ENCODE measurements at regions not wholly inside any gene's neighbourhood (a gene's known extent, or its start where the extent isn't known, plus 50 kb on each side); places are given as distances from the start of the nearest gene placed in this dataset.

GRCh38 chr5:105803431-105803830 is 1867.3 kb downstream of the EFNA5 start:
- no peaks in the 10 kb centered on the region for H3K9me3 ChIP-seq (replicated peaks; ENCODE audit: low read length)
- no peaks in the 10 kb centered on the region for H3K27me3 ChIP-seq (ENCODE audit: control insufficient read depth, insufficient read depth, low read length)
- no peaks in the 10 kb centered on the region for H3K4me1 ChIP-seq (ENCODE audit: control insufficient read depth, insufficient read depth, low read length)
- H3K4me2 ChIP-seq (ENCODE audit: low read length), result no peak overlapping the region
- H3K4me3 ChIP-seq (ENCODE audit: low read length), result no peak overlapping the region
- no peak overlapping the region for H3K9ac ChIP-seq (ENCODE audit: low read depth, low read length)
- no peaks in the 10 kb centered on the region for H3K36me3 ChIP-seq (ENCODE audit: insufficient read depth, low read length)

GRCh38 chr5:105794578-105794977 is 1876.2 kb downstream of the EFNA5 start:
- Histone ChIP-seq H3K27me3 (ENCODE audit: control insufficient read depth, insufficient read depth, low read length) (no peaks in the 10 kb centered on the region), H3K36me3 (ENCODE audit: insufficient read depth, low read length) (no peaks in the 10 kb centered on the region), H3K9ac (ENCODE audit: low read depth, low read length) (no peak overlapping the region), H3K4me1 (ENCODE audit: control insufficient read depth, insufficient read depth, low read length) (no peaks in the 10 kb centered on the region), H3K4me2 (ENCODE audit: low read length) (no peak overlapping the region), H3K4me3 (ENCODE audit: low read length) (no peak overlapping the region), H3K9me3 (replicated peaks; ENCODE audit: low read length) (no peaks in the 10 kb centered on the region)

DNA sequence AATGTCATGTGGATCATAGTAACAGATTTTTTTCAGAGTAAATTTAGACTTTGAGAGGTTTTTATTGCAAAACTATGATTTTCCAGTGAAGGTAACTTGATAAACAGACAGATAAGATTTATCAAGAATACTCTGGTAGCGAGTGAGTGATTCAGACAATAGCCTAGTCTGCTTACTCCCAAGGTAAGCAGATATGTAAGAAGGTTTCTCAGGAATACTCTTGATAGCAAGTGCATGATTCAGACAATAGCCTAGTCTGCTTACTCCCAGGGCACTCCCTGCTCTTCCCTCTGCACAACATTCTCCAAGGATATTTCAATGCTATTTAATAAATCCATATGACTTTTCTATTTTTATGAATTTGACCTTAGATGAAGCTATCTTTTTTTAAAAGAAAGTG is 1881.5 kb downstream of the EFNA5 start:
- Histone ChIP-seq H3K4me3 (ENCODE audit: low read length) (no peak overlapping the region), H3K9me3 (replicated peaks; ENCODE audit: low read length) (no peaks in the 10 kb centered on the region), H3K27me3 (ENCODE audit: control insufficient read depth, insufficient read depth, low read length) (no peaks in the 10 kb centered on the region), H3K4me1 (ENCODE audit: control insufficient read depth, insufficient read depth, low read length) (no peaks in the 10 kb centered on the region), H3K4me2 (ENCODE audit: low read length) (no peak overlapping the region), H3K9ac (ENCODE audit: low read depth, low read length) (no peak overlapping the region), H3K36me3 (ENCODE audit: insufficient read depth, low read length) (no peaks in the 10 kb centered on the region)

DNA sequence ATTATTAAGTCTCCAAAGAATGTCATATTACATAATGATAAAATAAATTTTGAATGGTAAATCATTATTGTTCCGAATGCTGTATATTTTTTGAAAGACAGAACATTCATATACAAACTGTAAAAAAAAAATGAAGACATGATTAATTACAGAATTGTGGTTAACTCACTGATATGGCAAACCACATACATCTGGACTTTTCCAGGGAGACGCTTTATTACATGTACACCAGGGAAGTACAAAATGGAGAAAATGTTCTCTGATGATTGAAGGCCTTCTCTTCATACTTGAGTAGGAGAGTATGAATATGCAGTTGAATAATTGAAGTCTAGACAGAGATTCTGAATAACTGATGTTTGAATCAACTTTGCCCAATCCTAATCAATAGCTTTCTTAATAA is 1886.9 kb downstream of the EFNA5 start:
- H3K36me3 ChIP-seq (ENCODE audit: insufficient read depth, low read length), result no peaks in the 10 kb centered on the region
- H3K9ac ChIP-seq (ENCODE audit: low read depth, low read length), result no peak overlapping the region
- no peaks in the 10 kb centered on the region for H3K9me3 ChIP-seq (replicated peaks; ENCODE audit: low read length)
- no peaks in the 10 kb centered on the region for H3K27me3 ChIP-seq (ENCODE audit: control insufficient read depth, insufficient read depth, low read length)
- H3K4me3 ChIP-seq (ENCODE audit: low read length), result no peak overlapping the region
- no peaks in the 10 kb centered on the region for H3K4me1 ChIP-seq (ENCODE audit: control insufficient read depth, insufficient read depth, low read length)
- H3K4me2 ChIP-seq (ENCODE audit: low read length), result no peak overlapping the region

- no peak overlapping the region for H3K4me2 ChIP-seq (ENCODE audit: low read length)
- H3K9ac ChIP-seq (ENCODE audit: low read depth, low read length), result no peak overlapping the region
- no peak overlapping the region for H3K4me3 ChIP-seq (ENCODE audit: low read length)
- H3K27me3 ChIP-seq (ENCODE audit: control insufficient read depth, insufficient read depth, low read length), result no peaks in the 10 kb centered on the region
- no peaks in the 10 kb centered on the region for H3K4me1 ChIP-seq (ENCODE audit: control insufficient read depth, insufficient read depth, low read length)
- no peaks in the 10 kb centered on the region for H3K36me3 ChIP-seq (ENCODE audit: insufficient read depth, low read length)
- no peaks in the 10 kb centered on the region for H3K9me3 ChIP-seq (replicated peaks; ENCODE audit: low read length)
These were observed 1888.2 kb downstream of the EFNA5 start for GRCh38 chr5:105782501-105782900.

GRCh38 chr5:105773241-105773640 is 1897.5 kb downstream of the EFNA5 start:
- H3K4me2 ChIP-seq (ENCODE audit: low read length), result no peak overlapping the region
- H3K4me1 ChIP-seq (ENCODE audit: control insufficient read depth, insufficient read depth, low read length), result no peaks in the 10 kb centered on the region
- H3K27me3 ChIP-seq (ENCODE audit: control insufficient read depth, insufficient read depth, low read length), result no peaks in the 10 kb centered on the region
- H3K9ac ChIP-seq (ENCODE audit: low read depth, low read length), result no peak overlapping the region
- no peaks in the 10 kb centered on the region for H3K9me3 ChIP-seq (replicated peaks; ENCODE audit: low read length)
- H3K4me3 ChIP-seq (ENCODE audit: low read length), result no peak overlapping the region
- no peaks in the 10 kb centered on the region for H3K36me3 ChIP-seq (ENCODE audit: insufficient read depth, low read length)

DNA sequence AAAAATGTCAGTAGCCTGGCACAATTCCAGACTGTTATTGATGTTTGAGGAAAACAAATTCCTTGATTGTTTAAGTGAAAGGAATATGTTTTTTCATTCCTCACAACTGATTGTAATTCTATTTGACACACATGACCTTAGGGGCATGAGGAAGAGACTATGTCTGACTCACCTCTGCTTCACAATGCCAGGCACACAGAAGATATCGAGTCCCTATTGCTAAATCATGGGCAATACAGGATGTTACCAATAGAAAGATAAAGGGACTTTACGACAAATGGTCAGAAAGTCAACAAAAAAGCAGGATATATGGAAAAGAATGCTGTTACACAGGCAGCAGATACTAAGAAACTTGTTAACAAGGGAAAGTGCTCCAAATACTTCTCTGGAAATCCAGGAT is 1903.5 kb downstream of the EFNA5 start:
- H3K9me3 ChIP-seq (replicated peaks; ENCODE audit: low read length), result no peaks in the 10 kb centered on the region
- H3K27me3 ChIP-seq (ENCODE audit: control insufficient read depth, insufficient read depth, low read length), result no peaks in the 10 kb centered on the region
- H3K4me3 ChIP-seq (ENCODE audit: low read length), result no peak overlapping the region
- H3K4me2 ChIP-seq (ENCODE audit: low read length), result no peak overlapping the region
- no peak overlapping the region for H3K9ac ChIP-seq (ENCODE audit: low read depth, low read length)
- H3K36me3 ChIP-seq (ENCODE audit: insufficient read depth, low read length), result no peaks in the 10 kb centered on the region
- H3K4me1 ChIP-seq (ENCODE audit: control insufficient read depth, insufficient read depth, low read length), result no peaks in the 10 kb centered on the region

DNA sequence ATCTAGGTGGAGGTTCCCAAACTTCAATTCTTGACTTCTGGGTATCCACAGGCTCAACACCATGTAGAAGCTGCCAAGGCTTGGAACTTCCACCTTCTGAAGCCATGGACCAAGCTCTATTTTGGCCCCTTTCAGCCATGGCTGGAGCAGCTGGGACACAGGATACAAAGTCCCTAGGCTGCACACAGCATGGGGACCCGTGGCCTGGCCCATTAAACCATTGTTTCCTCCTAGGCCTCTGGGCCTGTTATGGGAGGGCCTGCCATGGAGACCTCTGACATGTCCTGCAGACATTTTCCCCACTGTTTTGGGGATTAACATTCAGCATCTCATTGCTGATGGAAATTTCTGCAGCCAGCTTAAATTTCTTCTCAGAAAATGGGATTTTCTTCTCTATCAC is 1908.0 kb downstream of the EFNA5 start:
- Histone ChIP-seq H3K4me2 (ENCODE audit: low read length) (no peak overlapping the region), H3K36me3 (ENCODE audit: insufficient read depth, low read length) (no peaks in the 10 kb centered on the region), H3K9me3 (replicated peaks; ENCODE audit: low read length) (no peaks in the 10 kb centered on the region), H3K27me3 (ENCODE audit: control insufficient read depth, insufficient read depth, low read length) (no peaks in the 10 kb centered on the region), H3K4me3 (ENCODE audit: low read length) (no peak overlapping the region), H3K9ac (ENCODE audit: low read depth, low read length) (no peak overlapping the region), H3K4me1 (ENCODE audit: control insufficient read depth, insufficient read depth, low read length) (no peaks in the 10 kb centered on the region)

GRCh38 chr5:105754056-105754455 is 1916.7 kb downstream of the EFNA5 start:
- no peak overlapping the region for H3K4me3 ChIP-seq (ENCODE audit: low read length)
- no peaks in the 10 kb centered on the region for H3K9me3 ChIP-seq (replicated peaks; ENCODE audit: low read length)
- H3K4me1 ChIP-seq (ENCODE audit: control insufficient read depth, insufficient read depth, low read length), result no peaks in the 10 kb centered on the region
- no peak overlapping the region for H3K4me2 ChIP-seq (ENCODE audit: low read length)
- no peaks in the 10 kb centered on the region for H3K27me3 ChIP-seq (ENCODE audit: control insufficient read depth, insufficient read depth, low read length)
- no peaks in the 10 kb centered on the region for H3K36me3 ChIP-seq (ENCODE audit: insufficient read depth, low read length)
- H3K9ac ChIP-seq (ENCODE audit: low read depth, low read length), result no peak overlapping the region

DNA sequence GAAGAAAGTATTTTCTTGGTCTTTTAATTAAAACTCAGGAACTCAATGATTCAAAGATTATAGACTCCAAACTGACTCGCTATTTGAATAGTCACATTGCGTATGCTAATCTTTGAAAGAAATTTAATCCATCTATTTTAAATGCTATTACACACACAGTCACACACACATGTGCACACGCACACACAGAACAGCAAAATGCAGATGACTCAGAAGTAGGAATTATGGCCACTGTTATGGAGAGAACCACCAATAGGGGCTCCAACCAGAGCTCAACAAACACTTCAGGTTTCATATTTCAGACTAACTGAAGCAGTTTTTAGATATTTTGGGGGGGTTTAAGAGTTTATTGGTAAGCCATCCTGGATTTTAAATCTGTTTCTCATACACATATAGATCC is 1917.9 kb downstream of the EFNA5 start:
- Histone ChIP-seq H3K4me2 (ENCODE audit: low read length) (no peak overlapping the region), H3K36me3 (ENCODE audit: insufficient read depth, low read length) (no peaks in the 10 kb centered on the region), H3K4me3 (ENCODE audit: low read length) (no peak overlapping the region), H3K27me3 (ENCODE audit: control insufficient read depth, insufficient read depth, low read length) (no peaks in the 10 kb centered on the region), H3K9ac (ENCODE audit: low read depth, low read length) (no peak overlapping the region), H3K4me1 (ENCODE audit: control insufficient read depth, insufficient read depth, low read length) (no peaks in the 10 kb centered on the region), H3K9me3 (replicated peaks; ENCODE audit: low read length) (no peaks in the 10 kb centered on the region)

- Histone ChIP-seq H3K36me3 (ENCODE audit: insufficient read depth, low read length) (no peaks in the 10 kb centered on the region), H3K27me3 (ENCODE audit: control insufficient read depth, insufficient read depth, low read length) (no peaks in the 10 kb centered on the region), H3K9ac (ENCODE audit: low read depth, low read length) (no peak overlapping the region), H3K4me2 (ENCODE audit: low read length) (no peak overlapping the region), H3K4me3 (ENCODE audit: low read length) (no peak overlapping the region), H3K4me1 (ENCODE audit: control insufficient read depth, insufficient read depth, low read length) (no peaks in the 10 kb centered on the region), H3K9me3 (replicated peaks; ENCODE audit: low read length) (no peaks in the 10 kb centered on the region)
These were observed 1918.8 kb downstream of the EFNA5 start for GRCh38 chr5:105751908-105752307.

- Histone ChIP-seq H3K4me3 (ENCODE audit: low read length) (no peak overlapping the region), H3K4me2 (ENCODE audit: low read length) (no peak overlapping the region), H3K4me1 (ENCODE audit: control insufficient read depth, insufficient read depth, low read length) (no peaks in the 10 kb centered on the region), H3K36me3 (ENCODE audit: insufficient read depth, low read length) (no peaks in the 10 kb centered on the region), H3K27me3 (ENCODE audit: control insufficient read depth, insufficient read depth, low read length) (no peaks in the 10 kb centered on the region), H3K9me3 (replicated peaks; ENCODE audit: low read length) (no peaks in the 10 kb centered on the region), H3K9ac (ENCODE audit: low read depth, low read length) (no peak overlapping the region)
These were observed 1925.6 kb downstream of the EFNA5 start for GRCh38 chr5:105745111-105745510.

All from skeletal muscle satellite cell (primary cell).